Activated naive CD8-positive, alpha-beta T cell treated with anti-CD3 and anti-CD28 coated beads, Interleukin-2, amount 50 U/mL, for 24 hours (primary cell): ENCODE measurements at regions not wholly inside any gene's neighbourhood (a gene's known extent, or its start where the extent isn't known, plus 50 kb on each side); places are given as distances from the start of the nearest gene placed in this dataset.
"Not testable (repeated sequence)": the region's sequence is repeated elsewhere in the genome, so short reads cannot be mapped to it uniquely, and the experiment has no call there.

Source experiments
- ATAC-seq: fragments of 150-1000 bp; cut with Tn5 transposase; one replicate; pipeline ENCODE4 v1.10.0; 2021
- DNase-seq: peaks from one replicate; pipeline ENCODE4 v3.0.0; 2021
- H3K27ac Mint-ChIP-seq: one replicate; pipeline ENCODE4 v1.8.0; 2021; ENCODE audit warnings: mild to moderate bottlenecking, mixed read lengths
- H3K27me3 Mint-ChIP-seq: one replicate; pipeline ENCODE4 v1.8.0; 2021; ENCODE audit warnings: mixed read lengths
- H3K36me3 Mint-ChIP-seq: one replicate; pipeline ENCODE4 v1.8.0; 2021; ENCODE audit warnings: low read depth, mixed read lengths
- H3K4me1 Mint-ChIP-seq: one replicate; pipeline ENCODE4 v1.8.0; 2021; ENCODE audit warnings: mixed read lengths
- H3K4me3 Mint-ChIP-seq: one replicate; pipeline ENCODE4 v1.8.0; 2021; ENCODE audit warnings: mild to moderate bottlenecking, moderate library complexity, mixed read lengths
- H3K9me3 Mint-ChIP-seq: one replicate; pipeline ENCODE4 v1.8.0; 2021; ENCODE audit warnings: mixed read lengths

DNA sequence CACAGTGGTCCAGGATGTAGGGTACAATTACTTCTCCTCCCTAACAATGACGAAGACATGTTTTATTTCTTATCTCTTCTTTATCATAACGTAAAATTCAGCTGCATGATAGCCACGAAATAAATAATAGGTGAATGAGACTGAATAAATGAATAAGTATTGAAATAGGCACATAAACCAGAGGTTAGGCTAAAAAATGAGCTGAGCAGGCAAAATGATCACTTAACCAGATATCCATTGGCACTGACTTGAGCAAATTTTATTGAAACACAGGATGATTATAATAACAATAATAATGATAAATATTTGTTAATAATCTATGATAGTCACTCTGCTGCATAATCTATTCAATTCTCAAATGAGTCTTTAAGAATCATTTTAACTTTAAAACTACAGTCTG, 506.9 kb upstream of the ZNF804A start:
- Mint-ChIP-seq H3K27ac (no peak overlapping the region), H3K9me3 (peaks cover 9% of the 10 kb centered on the region), H3K27me3 (no peaks in the 10 kb centered on the region), H3K36me3 (no peaks in the 10 kb centered on the region), H3K4me1 (no peaks in the 10 kb centered on the region), H3K4me3 (no peak overlapping the region)
- DNase-seq (no peak), ATAC-seq (no peak)

DNA sequence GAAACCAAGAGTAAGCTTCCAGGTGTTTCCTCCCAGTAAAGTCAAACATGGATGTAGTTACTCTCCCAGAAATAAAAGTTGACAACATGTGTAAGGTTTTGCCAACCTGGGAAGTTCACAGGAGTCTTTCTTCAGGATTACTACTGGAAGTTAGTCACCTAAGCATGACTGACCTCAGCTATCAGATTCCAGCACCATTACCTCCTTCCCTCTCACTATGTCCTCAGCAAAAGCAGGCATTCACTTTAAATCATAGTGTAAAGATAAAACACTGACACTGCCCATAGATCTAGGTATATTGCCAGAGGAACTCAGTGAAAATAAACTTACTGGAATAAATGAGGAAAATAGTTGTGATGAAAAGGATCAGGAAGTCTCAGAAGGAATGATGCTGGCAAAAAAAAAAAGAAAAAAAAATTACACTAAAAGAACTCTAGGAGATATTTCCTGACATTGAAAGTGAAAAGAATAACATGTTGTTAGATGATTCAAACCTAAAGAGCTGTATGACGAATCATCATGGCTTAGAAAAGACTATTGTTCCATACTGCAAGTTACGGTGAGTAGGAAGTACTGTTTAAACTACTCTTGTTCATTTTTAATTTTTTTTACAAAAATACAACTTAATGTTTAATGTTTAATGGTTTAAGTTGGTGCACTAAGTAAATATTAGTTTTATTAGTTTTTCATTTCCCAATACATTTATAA, 484.5 kb upstream of the ZNF804A start:
- no peaks in the 10 kb centered on the region for H3K36me3 Mint-ChIP-seq
- no peak overlapping the region for H3K4me3 Mint-ChIP-seq
- H3K27me3 Mint-ChIP-seq, result no peaks in the 10 kb centered on the region
- H3K27ac Mint-ChIP-seq, result no peak overlapping the region
- DNase-seq, result no peak
- H3K4me1 Mint-ChIP-seq, result no peaks in the 10 kb centered on the region
- ATAC-seq, result no peak
- H3K9me3 Mint-ChIP-seq, result no peaks in the 10 kb centered on the region

DNA sequence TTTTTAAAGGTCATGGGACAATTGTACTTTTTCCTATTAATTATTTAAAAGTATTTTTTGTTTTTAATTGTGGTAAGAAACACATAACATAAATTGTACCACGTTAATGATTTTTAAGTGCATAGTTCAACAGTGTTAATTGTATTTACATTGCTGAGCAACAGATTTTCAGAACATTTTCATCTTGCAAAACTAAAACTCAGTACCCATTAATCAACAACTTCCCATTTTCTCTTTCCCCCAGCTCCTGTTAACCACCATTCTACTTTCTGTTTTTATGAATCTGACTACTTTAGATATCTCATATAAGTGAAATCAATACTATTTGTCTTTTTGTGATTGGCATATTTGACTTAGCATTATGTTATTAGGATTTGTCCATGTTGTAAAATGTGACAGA, 483.9 kb upstream of the ZNF804A start:
- H3K27ac Mint-ChIP-seq, result no peak overlapping the region
- no peaks in the 10 kb centered on the region for H3K4me1 Mint-ChIP-seq
- no peak for ATAC-seq
- H3K36me3 Mint-ChIP-seq, result no peaks in the 10 kb centered on the region
- no peaks in the 10 kb centered on the region for H3K27me3 Mint-ChIP-seq
- no peak overlapping the region for H3K4me3 Mint-ChIP-seq
- no peaks in the 10 kb centered on the region for H3K9me3 Mint-ChIP-seq
- DNase-seq, result no peak

DNA sequence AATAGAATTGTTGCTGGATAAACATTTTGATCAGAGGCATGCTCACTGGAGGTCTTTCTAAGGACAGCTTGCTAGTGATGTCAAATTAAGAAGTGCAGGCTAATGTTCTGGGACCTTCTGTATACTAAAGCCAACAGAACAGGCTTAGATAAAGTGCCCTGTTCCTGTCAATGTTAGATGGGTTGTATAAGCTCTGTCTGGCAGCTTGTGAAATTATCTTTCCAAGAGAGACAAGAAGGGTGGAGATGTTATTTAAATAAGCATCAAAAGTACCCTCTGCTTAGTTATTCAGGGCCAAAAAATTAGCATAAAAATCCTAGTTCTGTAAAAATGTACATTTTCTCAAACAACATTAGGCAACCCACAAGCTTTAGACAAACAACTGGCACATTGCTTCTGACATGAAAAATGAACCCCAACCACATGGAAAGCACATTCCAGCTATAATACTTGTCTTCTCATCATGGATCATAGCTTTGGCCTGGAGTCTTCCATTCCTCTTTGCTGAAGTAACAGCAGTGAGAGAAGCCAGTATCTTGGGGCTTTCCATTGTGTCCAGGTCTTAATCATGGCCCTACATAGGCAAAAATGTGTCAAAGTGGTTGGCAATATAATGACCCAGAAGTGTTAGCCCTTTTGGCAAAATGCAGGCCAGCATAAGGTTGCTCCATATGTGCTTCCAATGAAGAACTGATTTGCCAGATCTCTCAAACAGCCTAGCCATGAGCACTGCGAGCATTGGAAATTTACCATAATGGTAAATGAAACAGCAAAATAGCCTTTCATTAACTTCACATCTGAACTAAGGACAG, 478.1 kb upstream of the ZNF804A start:
- Mint-ChIP-seq H3K4me1 (no peaks in the 10 kb centered on the region), H3K4me3 (no peak overlapping the region), H3K27me3 (no peaks in the 10 kb centered on the region), H3K36me3 (no peaks in the 10 kb centered on the region), H3K27ac (no peak overlapping the region), H3K9me3 (peaks cover 2% of the 10 kb centered on the region)
- no peak for ATAC-seq
- no peak for DNase-seq

DNA sequence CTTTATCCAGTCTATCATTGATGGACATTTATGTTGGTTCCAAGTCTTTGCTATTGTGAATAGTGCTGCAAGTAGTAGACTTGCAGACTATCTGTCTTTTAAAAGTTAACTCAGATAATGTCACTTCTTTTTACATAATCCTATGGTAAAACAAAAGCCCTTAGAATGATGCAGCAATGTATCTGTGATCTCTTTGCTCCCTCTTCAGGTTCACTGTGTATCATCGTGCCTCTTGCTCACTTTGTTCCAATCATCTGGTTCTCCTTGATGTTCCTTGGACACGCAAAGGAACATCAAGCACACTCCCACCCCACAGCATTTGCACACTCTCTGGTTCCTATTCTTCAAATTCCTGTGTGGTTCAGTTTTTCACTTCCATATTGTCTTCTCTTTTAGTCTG, 472.5 kb upstream of the ZNF804A start:
- DNase-seq (no peak), ATAC-seq (no peak)
- H3K4me1 Mint-ChIP-seq, result no peaks in the 10 kb centered on the region
- no peak overlapping the region for H3K27ac Mint-ChIP-seq
- no peaks in the 10 kb centered on the region for H3K27me3 Mint-ChIP-seq
- no peaks in the 10 kb centered on the region for H3K36me3 Mint-ChIP-seq
- peaks cover 4% of the 10 kb centered on the region for H3K9me3 Mint-ChIP-seq
- no peak overlapping the region for H3K4me3 Mint-ChIP-seq

DNA sequence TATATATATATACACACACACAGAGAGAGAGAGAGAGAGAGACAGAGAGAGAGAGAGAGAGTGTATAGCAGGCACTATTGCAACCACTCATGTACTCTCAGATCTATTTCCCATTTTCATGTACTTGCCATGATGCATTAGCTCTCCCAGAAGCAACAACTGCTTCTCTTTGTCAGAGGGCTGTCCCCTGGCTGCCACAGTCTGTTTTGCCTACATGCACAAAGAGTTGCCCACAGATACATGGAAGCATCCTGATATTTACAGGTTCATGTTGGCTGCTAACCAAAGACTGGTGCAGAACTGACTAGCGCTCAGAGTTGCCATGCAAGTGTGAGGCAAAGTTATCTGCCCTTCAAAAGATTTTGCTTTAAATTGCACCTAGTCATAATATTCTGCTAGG, 469.3 kb upstream of the ZNF804A start:
- ATAC-seq (no peak), DNase-seq (no peak)
- Mint-ChIP-seq H3K36me3 (no peaks in the 10 kb centered on the region), H3K27ac (no peak overlapping the region), H3K9me3 (peaks cover 13% of the 10 kb centered on the region), H3K4me1 (no peaks in the 10 kb centered on the region), H3K4me3 (no peak overlapping the region), H3K27me3 (no peaks in the 10 kb centered on the region)

DNA sequence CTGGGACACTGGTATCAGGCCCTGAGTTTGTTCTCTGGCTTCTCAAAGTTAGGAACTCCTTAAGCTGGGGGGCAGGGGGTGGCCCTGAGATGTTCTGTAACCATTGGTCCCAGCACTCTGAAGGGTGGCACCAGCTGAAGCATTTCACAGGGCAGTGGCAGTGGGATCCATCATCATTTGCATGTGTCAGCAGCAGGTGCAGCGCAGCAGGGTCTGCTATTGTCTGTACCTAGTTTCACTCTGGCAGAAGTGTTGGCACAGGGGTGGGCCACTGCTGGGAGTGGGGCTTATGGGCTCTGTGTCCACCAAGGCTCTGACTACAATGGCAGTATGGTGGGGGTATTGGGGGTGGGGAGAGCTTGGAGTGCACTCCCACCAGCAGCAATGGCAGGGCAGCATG, 460.4 kb upstream of the ZNF804A start:
- no peaks in the 10 kb centered on the region for H3K4me1 Mint-ChIP-seq
- H3K36me3 Mint-ChIP-seq, result no peaks in the 10 kb centered on the region
- H3K4me3 Mint-ChIP-seq, result no peak overlapping the region
- DNase-seq (no peak), ATAC-seq (no peak)
- peaks cover 10% of the 10 kb centered on the region for H3K9me3 Mint-ChIP-seq
- no peak overlapping the region for H3K27ac Mint-ChIP-seq
- H3K27me3 Mint-ChIP-seq, result no peaks in the 10 kb centered on the region

DNA sequence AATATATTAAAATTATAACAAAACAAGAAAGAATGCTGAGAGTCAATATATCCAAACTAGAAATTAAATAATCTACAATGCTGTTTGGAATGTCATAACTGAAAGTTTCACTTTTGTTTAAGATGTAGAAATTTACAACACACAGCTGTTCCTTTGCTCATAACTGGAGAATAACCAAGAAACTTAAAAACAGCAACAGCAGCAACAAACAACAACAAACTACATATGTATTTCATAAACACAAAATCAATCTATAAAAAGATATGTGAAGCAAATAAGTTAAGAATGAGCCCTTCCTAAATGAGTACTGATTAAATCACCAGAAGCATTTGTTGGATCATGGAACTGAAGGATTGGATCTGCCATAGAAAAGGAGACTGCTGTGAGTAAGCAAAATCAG, 456.5 kb upstream of the ZNF804A start:
- no peaks in the 10 kb centered on the region for H3K4me1 Mint-ChIP-seq
- no peaks in the 10 kb centered on the region for H3K27me3 Mint-ChIP-seq
- DNase-seq, result no peak
- no peaks in the 10 kb centered on the region for H3K36me3 Mint-ChIP-seq
- peaks cover 16% of the 10 kb centered on the region for H3K9me3 Mint-ChIP-seq
- ATAC-seq, result no peak
- no peak overlapping the region for H3K4me3 Mint-ChIP-seq
- no peak overlapping the region for H3K27ac Mint-ChIP-seq

DNA sequence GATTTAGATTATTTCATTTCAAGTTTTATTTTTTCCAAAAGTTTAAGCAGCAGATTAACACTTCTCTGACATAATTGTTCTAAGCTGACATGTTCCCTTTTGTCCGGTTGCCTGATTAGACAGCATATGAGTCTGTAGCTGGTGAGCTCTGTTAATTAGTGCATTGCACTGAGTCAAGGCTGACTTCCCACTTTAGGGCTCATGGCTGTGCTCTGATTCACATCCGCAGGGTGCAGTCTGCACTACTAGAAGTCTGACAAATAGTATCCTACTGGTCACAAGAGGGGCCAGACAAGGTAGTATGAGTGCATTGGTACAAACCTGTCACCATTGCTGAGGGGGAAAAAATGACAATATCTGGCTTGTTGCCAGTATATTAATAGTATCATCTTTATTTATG, 443.9 kb upstream of the ZNF804A start:
- H3K27ac Mint-ChIP-seq, result no peak overlapping the region
- H3K9me3 Mint-ChIP-seq, result peaks cover 21% of the 10 kb centered on the region
- H3K4me3 Mint-ChIP-seq, result no peak overlapping the region
- ATAC-seq, result no peak
- no peaks in the 10 kb centered on the region for H3K27me3 Mint-ChIP-seq
- DNase-seq, result no peak
- no peaks in the 10 kb centered on the region for H3K4me1 Mint-ChIP-seq
- H3K36me3 Mint-ChIP-seq, result no peaks in the 10 kb centered on the region

DNA sequence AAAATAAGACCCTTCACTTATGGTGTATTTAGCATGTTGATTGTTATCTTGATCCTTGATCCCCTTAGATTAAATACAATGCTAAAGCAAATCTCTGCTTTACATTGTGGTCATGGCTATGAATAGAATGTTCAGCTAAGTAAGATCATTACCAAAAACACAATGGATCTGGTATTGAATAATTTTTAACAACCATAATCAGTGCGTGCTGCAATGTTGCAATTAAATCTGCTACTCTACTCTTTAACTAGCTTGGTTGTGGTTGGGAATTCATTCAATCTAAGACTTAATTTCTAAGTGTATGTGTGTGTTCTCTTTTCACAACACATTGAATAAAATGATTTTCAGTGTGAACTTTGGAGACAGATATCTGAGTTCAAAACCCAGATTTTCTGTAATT, 442.5 kb upstream of the ZNF804A start:
- no peaks in the 10 kb centered on the region for H3K27me3 Mint-ChIP-seq
- H3K36me3 Mint-ChIP-seq, result no peaks in the 10 kb centered on the region
- ATAC-seq (no peak), DNase-seq (no peak)
- H3K27ac Mint-ChIP-seq, result no peak overlapping the region
- H3K9me3 Mint-ChIP-seq, result peaks cover 20% of the 10 kb centered on the region
- H3K4me3 Mint-ChIP-seq, result no peak overlapping the region
- no peaks in the 10 kb centered on the region for H3K4me1 Mint-ChIP-seq

DNA sequence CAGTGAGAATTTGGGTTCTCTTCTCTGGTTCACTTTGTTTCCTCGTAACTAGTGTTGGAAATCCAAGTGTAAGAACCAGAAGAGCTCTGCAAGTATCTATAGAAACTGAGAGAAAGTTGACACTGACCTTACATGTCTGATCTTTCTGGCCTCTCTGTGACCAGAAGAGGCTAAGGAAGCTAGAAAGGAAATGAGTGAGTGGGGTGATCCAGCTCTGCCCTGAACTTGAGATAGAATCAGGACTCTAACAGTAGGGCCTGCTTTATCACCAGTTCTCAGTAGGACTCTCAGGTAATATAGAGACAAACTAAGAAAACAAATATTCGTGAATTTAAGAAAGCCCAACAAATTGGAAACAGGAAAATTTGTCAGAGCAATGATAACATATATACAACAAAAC, 441.2 kb upstream of the ZNF804A start:
- H3K4me3 Mint-ChIP-seq, result no peak overlapping the region
- H3K4me1 Mint-ChIP-seq, result no peaks in the 10 kb centered on the region
- no peaks in the 10 kb centered on the region for H3K27me3 Mint-ChIP-seq
- H3K36me3 Mint-ChIP-seq, result no peaks in the 10 kb centered on the region
- DNase-seq, result no peak
- H3K27ac Mint-ChIP-seq, result no peak overlapping the region
- H3K9me3 Mint-ChIP-seq, result peaks cover 25% of the 10 kb centered on the region
- ATAC-seq, result no peak

DNA sequence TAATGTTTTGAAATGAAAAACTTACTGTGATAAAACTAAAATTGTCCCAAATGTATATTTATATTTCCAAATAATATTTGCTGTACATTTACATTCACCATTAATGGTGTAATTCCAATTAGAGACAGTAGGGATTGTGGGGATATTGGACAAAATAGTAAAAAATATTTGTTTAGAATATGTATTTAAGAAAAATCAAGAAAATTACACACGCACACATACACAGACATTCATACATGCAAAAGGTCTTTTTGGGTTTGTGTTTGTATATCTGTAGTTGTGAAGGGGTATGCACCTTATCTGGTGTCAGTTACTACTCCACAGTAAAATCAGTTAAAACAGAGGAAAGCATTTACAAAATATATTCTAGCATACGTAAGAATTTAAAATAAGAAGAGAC, 435.9 kb upstream of the ZNF804A start:
- Mint-ChIP-seq H3K9me3 (peaks cover 17% of the 10 kb centered on the region), H3K27me3 (no peaks in the 10 kb centered on the region)

DNA sequence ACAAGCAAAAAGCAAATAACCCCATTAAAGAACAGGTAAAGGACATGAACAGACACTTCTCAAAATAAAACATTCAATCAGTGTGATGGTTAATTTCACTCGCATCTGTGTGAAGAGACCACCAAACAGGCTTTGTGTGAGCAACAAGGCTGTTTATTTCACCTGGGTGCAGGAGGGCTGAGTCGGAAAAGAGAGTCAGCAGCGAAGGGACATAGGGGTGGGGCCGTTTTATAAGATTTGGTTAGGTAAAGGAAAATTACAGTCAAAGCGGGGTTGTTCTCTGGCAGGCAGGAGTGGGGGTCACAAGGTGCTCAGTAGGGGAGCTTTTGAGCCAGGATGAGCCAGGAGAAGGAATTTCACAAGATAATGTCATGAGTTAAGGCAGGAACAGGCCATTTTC, 429.5 kb upstream of the ZNF804A start:
- H3K27me3 Mint-ChIP-seq, DNase-seq, H3K4me1 Mint-ChIP-seq, ATAC-seq, H3K36me3 Mint-ChIP-seq, H3K4me3 Mint-ChIP-seq, H3K27ac Mint-ChIP-seq: not testable (repeated sequence)
- peaks cover 18% of the 10 kb centered on the region for H3K9me3 Mint-ChIP-seq

More for the DNA sequence above, 435.9 kb upstream of the ZNF804A start:
- Mint-ChIP-seq H3K27ac (no peak overlapping the region), H3K4me1 (no peaks in the 10 kb centered on the region), H3K4me3 (no peak overlapping the region), H3K36me3 (no peaks in the 10 kb centered on the region)
- ATAC-seq (no peak), DNase-seq (no peak)

DNA sequence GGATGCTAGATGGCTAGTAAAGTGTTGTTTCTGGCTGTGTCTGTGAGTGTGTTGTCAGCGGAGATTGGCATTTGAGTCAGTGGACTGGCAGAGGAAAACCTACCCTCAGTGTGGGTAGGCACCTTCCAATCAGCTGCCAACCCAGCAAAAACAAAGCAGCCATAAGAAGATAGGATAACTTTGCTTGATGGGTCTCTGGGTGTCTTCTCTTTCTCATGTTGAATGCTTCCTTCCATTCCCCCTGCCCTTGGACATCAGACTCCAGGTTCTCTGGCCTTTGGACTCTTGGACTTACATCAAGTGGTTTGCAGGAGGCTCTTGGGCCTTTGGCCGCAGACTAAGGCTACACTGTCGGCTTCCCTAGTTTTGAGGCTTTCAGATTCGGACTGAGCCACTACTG, 429.0 kb upstream of the ZNF804A start:
- no peaks in the 10 kb centered on the region for H3K27me3 Mint-ChIP-seq
- H3K4me3 Mint-ChIP-seq, result no peak overlapping the region
- no peak for ATAC-seq
- no peaks in the 10 kb centered on the region for H3K4me1 Mint-ChIP-seq
- no peak for DNase-seq
- H3K9me3 Mint-ChIP-seq, result peaks cover 18% of the 10 kb centered on the region
- H3K27ac Mint-ChIP-seq, result no peak overlapping the region
- H3K36me3 Mint-ChIP-seq, result no peaks in the 10 kb centered on the region

DNA sequence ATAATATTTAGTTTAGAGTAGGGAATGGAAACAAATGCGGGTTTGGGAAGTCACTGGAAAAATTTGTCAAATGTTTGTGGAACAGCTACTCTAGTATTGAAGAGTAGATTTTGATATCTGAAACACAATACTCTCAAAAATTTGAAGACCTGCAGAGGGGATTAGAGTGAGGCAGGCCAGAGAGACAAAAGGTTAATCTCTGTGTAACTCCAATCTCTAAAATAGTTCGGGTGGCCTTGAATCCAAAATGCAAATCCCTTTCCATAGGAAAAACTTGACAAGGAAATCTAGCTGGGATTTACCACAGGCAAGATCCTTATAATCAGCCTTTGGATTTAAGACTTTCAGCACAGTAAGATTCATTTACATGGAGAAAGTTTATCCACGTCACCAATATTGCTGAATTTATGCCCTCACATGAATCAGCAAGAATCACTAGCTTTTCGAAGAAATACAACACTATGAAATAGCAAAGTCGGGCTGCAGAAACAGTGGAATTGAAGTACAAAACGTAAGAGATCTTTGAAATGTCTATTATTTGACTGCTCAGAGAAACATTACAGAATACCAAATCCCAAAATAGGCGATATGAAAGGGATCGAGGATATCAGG, 423.7 kb upstream of the ZNF804A start:
- Mint-ChIP-seq H3K4me3 (no peak overlapping the region), H3K4me1 (no peaks in the 10 kb centered on the region), H3K27me3 (no peaks in the 10 kb centered on the region), H3K9me3 (peaks cover 7% of the 10 kb centered on the region), H3K27ac (no peak overlapping the region), H3K36me3 (no peaks in the 10 kb centered on the region)
- no peak for DNase-seq
- ATAC-seq, result no peak
